Suprapubic skin (tissue), 4 donors: ENCODE measurements at regions not wholly inside any gene's neighbourhood (a gene's known extent, or its start where the extent isn't known, plus 50 kb on each side); places are given as distances from the start of the nearest gene placed in this dataset.

Experiments
- EP300 ChIP-seq: sonication (generic); formaldehyde crosslinking; IDR thresholded peaks from one replicate; pipeline ENCODE4 v1.6.1; 2017; ENCODE audit warnings: antibody characterized with exemption
- POLR2A ChIP-seq, 2 donors: fragments of 450-650 bp; IDR thresholded peaks; one replicate each; pipeline ENCODE4 v1.6.1; 2017; ENCODE audit warnings: antibody characterized with exemption in 2 of 2, mild to moderate bottlenecking in 2 of 2, moderate library complexity in 2 of 2
- POLR2AphosphoS5 ChIP-seq, 3 donors: sonication (generic); formaldehyde crosslinking; IDR thresholded peaks; one replicate each; pipeline ENCODE4 v1.6.1; 2017; ENCODE audit warnings: antibody characterized with exemption in 3 of 3
- TF ChIP-seq, protein P1 (sequence below), 2 donors: fragments of 200-600 bp in 1 of 2; fragments of 450-650 bp in 1 of 2; sonication (generic) in 1 of 2; IDR thresholded peaks; one replicate each; pipeline ENCODE4 v1.5.1; 2016 to 2019; ENCODE audit warnings: antibody characterized with exemption in 2 of 2, mild to moderate bottlenecking in 1 of 2, moderate library complexity in 1 of 2

DNA sequence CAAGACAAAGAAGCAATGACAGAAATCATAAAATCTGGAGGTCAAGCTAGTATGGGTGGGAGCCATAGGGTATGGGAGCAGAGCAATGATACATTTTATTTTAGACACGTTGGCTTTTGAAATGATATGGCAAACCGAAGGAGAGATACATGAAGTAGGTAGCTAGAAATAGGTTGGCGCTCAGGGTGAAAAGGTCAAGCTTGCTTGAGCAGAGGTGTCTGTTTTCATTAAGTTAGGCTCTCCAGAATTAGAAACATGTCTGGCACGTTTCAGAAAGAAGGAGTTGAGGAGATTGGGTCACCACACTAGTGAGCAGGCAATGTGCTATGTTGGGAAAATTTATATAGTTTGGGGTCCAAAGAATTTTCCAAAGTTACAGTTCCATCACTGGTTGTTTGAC is 151.4 kb downstream of the AMY1C start:
- TF ChIP-seq POLR2A (IDR thresholded peaks at IDR 0.05) (no peak), POLR2AphosphoS5 (IDR thresholded peaks at IDR 0.05) (no peak), EP300 (no peak)
- TF ChIP-seq, protein P1, sequence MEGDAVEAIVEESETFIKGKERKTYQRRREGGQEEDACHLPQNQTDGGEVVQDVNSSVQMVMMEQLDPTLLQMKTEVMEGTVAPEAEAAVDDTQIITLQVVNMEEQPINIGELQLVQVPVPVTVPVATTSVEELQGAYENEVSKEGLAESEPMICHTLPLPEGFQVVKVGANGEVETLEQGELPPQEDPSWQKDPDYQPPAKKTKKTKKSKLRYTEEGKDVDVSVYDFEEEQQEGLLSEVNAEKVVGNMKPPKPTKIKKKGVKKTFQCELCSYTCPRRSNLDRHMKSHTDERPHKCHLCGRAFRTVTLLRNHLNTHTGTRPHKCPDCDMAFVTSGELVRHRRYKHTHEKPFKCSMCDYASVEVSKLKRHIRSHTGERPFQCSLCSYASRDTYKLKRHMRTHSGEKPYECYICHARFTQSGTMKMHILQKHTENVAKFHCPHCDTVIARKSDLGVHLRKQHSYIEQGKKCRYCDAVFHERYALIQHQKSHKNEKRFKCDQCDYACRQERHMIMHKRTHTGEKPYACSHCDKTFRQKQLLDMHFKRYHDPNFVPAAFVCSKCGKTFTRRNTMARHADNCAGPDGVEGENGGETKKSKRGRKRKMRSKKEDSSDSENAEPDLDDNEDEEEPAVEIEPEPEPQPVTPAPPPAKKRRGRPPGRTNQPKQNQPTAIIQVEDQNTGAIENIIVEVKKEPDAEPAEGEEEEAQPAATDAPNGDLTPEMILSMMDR (IDR thresholded peaks at IDR 0.05), result no peak
